ENCODE measurements at regions not wholly inside any gene's neighbourhood (a gene's known extent, or its start where the extent isn't known, plus 50 kb on each side); places are given as distances from the start of the nearest gene placed in this dataset.
"Not testable (repeated sequence)": the region's sequence is repeated elsewhere in the genome, so short reads cannot be mapped to it uniquely, and the experiment has no call there.

- H3K9ac ChIP-seq (ENCODE audit: insufficient read length, low read depth); H3K36me3 ChIP-seq (ENCODE audit: insufficient read depth, insufficient read length, low read length); H3K9me3 ChIP-seq (ENCODE audit: insufficient read depth, low read length); DNase-seq (ENCODE audit: low read depth, low spot score); H3K27me3 ChIP-seq (ENCODE audit: insufficient read depth, insufficient read length); H3K4me1 ChIP-seq (ENCODE audit: insufficient read depth, insufficient read length); H3K4me3 ChIP-seq (ENCODE audit: insufficient read length, low read depth): not testable (repeated sequence)
These were observed 268.8 kb downstream of the OR4F29 start for GRCh38 chr1:182631-183030.

GRCh38 chr1:181247-182216, 269.9 kb downstream of the OR4F29 start:
- H3K4me1 ChIP-seq (ENCODE audit: insufficient read depth, insufficient read length); H3K27me3 ChIP-seq (ENCODE audit: insufficient read depth, insufficient read length); H3K36me3 ChIP-seq (ENCODE audit: insufficient read depth, insufficient read length, low read length); H3K4me3 ChIP-seq (ENCODE audit: insufficient read length, low read depth); H3K9ac ChIP-seq (ENCODE audit: insufficient read length, low read depth); H3K9me3 ChIP-seq (ENCODE audit: insufficient read depth, low read length): not testable (repeated sequence)
- peak; percentile 18 for DNase-seq (ENCODE audit: low read depth, low spot score)

GRCh38 chr1:180749-181205, 270.7 kb downstream of the OR4F29 start:
- H3K9me3 ChIP-seq (ENCODE audit: insufficient read depth, low read length); H3K27me3 ChIP-seq (ENCODE audit: insufficient read depth, insufficient read length); DNase-seq (ENCODE audit: low read depth, low spot score); H3K9ac ChIP-seq (ENCODE audit: insufficient read length, low read depth); H3K36me3 ChIP-seq (ENCODE audit: insufficient read depth, insufficient read length, low read length); H3K4me1 ChIP-seq (ENCODE audit: insufficient read depth, insufficient read length); H3K4me3 ChIP-seq (ENCODE audit: insufficient read length, low read depth): not testable (repeated sequence)

GRCh38 chr1:138842-139241, 312.6 kb downstream of the OR4F29 start:
- H3K4me1 ChIP-seq (ENCODE audit: insufficient read depth, insufficient read length); DNase-seq (ENCODE audit: low read depth, low spot score); H3K27me3 ChIP-seq (ENCODE audit: insufficient read depth, insufficient read length); H3K4me3 ChIP-seq (ENCODE audit: insufficient read length, low read depth); H3K9me3 ChIP-seq (ENCODE audit: insufficient read depth, low read length); H3K9ac ChIP-seq (ENCODE audit: insufficient read length, low read depth); H3K36me3 ChIP-seq (ENCODE audit: insufficient read depth, insufficient read length, low read length): not testable (repeated sequence)

- H3K9me3 ChIP-seq (ENCODE audit: insufficient read depth, low read length); H3K27me3 ChIP-seq (ENCODE audit: insufficient read depth, insufficient read length); H3K4me1 ChIP-seq (ENCODE audit: insufficient read depth, insufficient read length); H3K36me3 ChIP-seq (ENCODE audit: insufficient read depth, insufficient read length, low read length); H3K4me3 ChIP-seq (ENCODE audit: insufficient read length, low read depth); H3K9ac ChIP-seq (ENCODE audit: insufficient read length, low read depth); DNase-seq (ENCODE audit: low read depth, low spot score): not testable (repeated sequence)
These were observed 313.8 kb downstream of the OR4F29 start for GRCh38 chr1:137664-138063.

GRCh38 chr1:136344-136932, 315.0 kb downstream of the OR4F29 start:
- H3K9ac ChIP-seq (ENCODE audit: insufficient read length, low read depth); H3K9me3 ChIP-seq (ENCODE audit: insufficient read depth, low read length); H3K36me3 ChIP-seq (ENCODE audit: insufficient read depth, insufficient read length, low read length); DNase-seq (ENCODE audit: low read depth, low spot score); H3K27me3 ChIP-seq (ENCODE audit: insufficient read depth, insufficient read length); H3K4me1 ChIP-seq (ENCODE audit: insufficient read depth, insufficient read length); H3K4me3 ChIP-seq (ENCODE audit: insufficient read length, low read depth): not testable (repeated sequence)

- H3K36me3 ChIP-seq (ENCODE audit: insufficient read depth, insufficient read length, low read length); H3K4me3 ChIP-seq (ENCODE audit: insufficient read length, low read depth); DNase-seq (ENCODE audit: low read depth, low spot score); H3K27me3 ChIP-seq (ENCODE audit: insufficient read depth, insufficient read length); H3K9ac ChIP-seq (ENCODE audit: insufficient read length, low read depth); H3K4me1 ChIP-seq (ENCODE audit: insufficient read depth, insufficient read length); H3K9me3 ChIP-seq (ENCODE audit: insufficient read depth, low read length): not testable (repeated sequence)
These were observed 316.5 kb downstream of the OR4F29 start for GRCh38 chr1:134936-135335.

GRCh38 chr1:118440-118839, 333.0 kb downstream of the OR4F29 start:
- not testable (repeated sequence) for H3K9ac ChIP-seq (ENCODE audit: insufficient read length, low read depth); DNase-seq (ENCODE audit: low read depth, low spot score); H3K36me3 ChIP-seq (ENCODE audit: insufficient read depth, insufficient read length, low read length); H3K9me3 ChIP-seq (ENCODE audit: insufficient read depth, low read length); H3K4me1 ChIP-seq (ENCODE audit: insufficient read depth, insufficient read length); H3K27me3 ChIP-seq (ENCODE audit: insufficient read depth, insufficient read length); H3K4me3 ChIP-seq (ENCODE audit: insufficient read length, low read depth)

- not testable (repeated sequence) for H3K9me3 ChIP-seq (ENCODE audit: insufficient read depth, low read length); H3K36me3 ChIP-seq (ENCODE audit: insufficient read depth, insufficient read length, low read length); H3K9ac ChIP-seq (ENCODE audit: insufficient read length, low read depth); H3K4me3 ChIP-seq (ENCODE audit: insufficient read length, low read depth); H3K4me1 ChIP-seq (ENCODE audit: insufficient read depth, insufficient read length); H3K27me3 ChIP-seq (ENCODE audit: insufficient read depth, insufficient read length); DNase-seq (ENCODE audit: low read depth, low spot score)
These were observed 335.9 kb downstream of the OR4F29 start for GRCh38 chr1:115534-115933.

- not testable (repeated sequence) for H3K36me3 ChIP-seq (ENCODE audit: insufficient read depth, insufficient read length, low read length); H3K9me3 ChIP-seq (ENCODE audit: insufficient read depth, low read length); H3K4me3 ChIP-seq (ENCODE audit: insufficient read length, low read depth); H3K27me3 ChIP-seq (ENCODE audit: insufficient read depth, insufficient read length); H3K4me1 ChIP-seq (ENCODE audit: insufficient read depth, insufficient read length); H3K9ac ChIP-seq (ENCODE audit: insufficient read length, low read depth); DNase-seq (ENCODE audit: low read depth, low spot score)
These were observed 346.7 kb downstream of the OR4F29 start for GRCh38 chr1:104776-105175.

- DNase-seq (ENCODE audit: low read depth, low spot score); H3K36me3 ChIP-seq (ENCODE audit: insufficient read depth, insufficient read length, low read length); H3K9ac ChIP-seq (ENCODE audit: insufficient read length, low read depth); H3K4me3 ChIP-seq (ENCODE audit: insufficient read length, low read depth); H3K9me3 ChIP-seq (ENCODE audit: insufficient read depth, low read length); H3K4me1 ChIP-seq (ENCODE audit: insufficient read depth, insufficient read length); H3K27me3 ChIP-seq (ENCODE audit: insufficient read depth, insufficient read length): not testable (repeated sequence)
These were observed 352.0 kb downstream of the OR4F29 start for GRCh38 chr1:99481-99880.

- not testable (repeated sequence) for H3K4me3 ChIP-seq (ENCODE audit: insufficient read length, low read depth); H3K9me3 ChIP-seq (ENCODE audit: insufficient read depth, low read length); H3K36me3 ChIP-seq (ENCODE audit: insufficient read depth, insufficient read length, low read length); H3K9ac ChIP-seq (ENCODE audit: insufficient read length, low read depth); H3K27me3 ChIP-seq (ENCODE audit: insufficient read depth, insufficient read length); DNase-seq (ENCODE audit: low read depth, low spot score); H3K4me1 ChIP-seq (ENCODE audit: insufficient read depth, insufficient read length)
These were observed 352.7 kb downstream of the OR4F29 start for GRCh38 chr1:98811-99210.
